Fibroblast of the aortic adventitia (primary cell): ENCODE measurements at regions not wholly inside any gene's neighbourhood (a gene's known extent, or its start where the extent isn't known, plus 50 kb on each side); places are given as distances from the start of the nearest gene placed in this dataset.

Experiments
- DNase-seq: peaks from one replicate; pipeline ENCODE4 v3.0.0-alpha.2; 2010; ENCODE audit warnings: low read depth
- H3K4me3 ChIP-seq: 2 replicates; pipeline ENCODE4 v1.5.1; 2011; ENCODE audit warnings: low read depth, mild to moderate bottlenecking, control low read depth, low read length, moderate library complexity
- CTCF ChIP-seq: IDR thresholded peaks from 2 replicates; pipeline ENCODE4 v1.5.1; 2011; ENCODE audit warnings: mild to moderate bottlenecking, low read length, control low read depth, inconsistent platforms; ENCODE audit not compliant: insufficient read depth

- no peak for TF ChIP-seq CTCF
- no peak overlapping the region for H3K4me3 ChIP-seq
- DNase-seq, result no peak
These were observed 437.4 kb downstream of the RMST start for GRCh38 chr12:97899956-97900355.

- no peak for DNase-seq
- no peak for TF ChIP-seq CTCF
- H3K4me3 ChIP-seq, result no peak overlapping the region
These were observed 440.8 kb downstream of the RMST start for GRCh38 chr12:97903356-97903755.

- no peak for DNase-seq
- no peak for TF ChIP-seq CTCF
- H3K4me3 ChIP-seq, result no peak overlapping the region
These were observed 444.9 kb downstream of the RMST start for GRCh38 chr12:97907504-97907903.

- no peak for TF ChIP-seq CTCF
- H3K4me3 ChIP-seq, result no peak overlapping the region
- no peak for DNase-seq
These were observed 448.0 kb downstream of the RMST start for GRCh38 chr12:97910559-97910958.

GRCh38 chr12:97912943-97913342 lies 450.3 kb downstream of the RMST start:
- TF ChIP-seq CTCF, result no peak
- no peak for DNase-seq

GRCh38 chr12:97921979-97922722 lies 459.5 kb downstream of the RMST start:
- peak; percentile 17 for DNase-seq

More at GRCh38 chr12:97912943-97913342, 450.3 kb downstream of the RMST start:
- H3K4me3 ChIP-seq, result no peak overlapping the region

More at GRCh38 chr12:97921979-97922722, 459.5 kb downstream of the RMST start:
- no peak for TF ChIP-seq CTCF
- H3K4me3 ChIP-seq, result no peak overlapping the region
